H1 (cell line): ENCODE measurements at regions not wholly inside any gene's neighbourhood (a gene's known extent, or its start where the extent isn't known, plus 50 kb on each side); places are given as distances from the start of the nearest gene placed in this dataset.
"Not testable (repeated sequence)": the region's sequence is repeated elsewhere in the genome, so short reads cannot be mapped to it uniquely, and the experiment has no call there.

Experiments
- CTCF ChIA-PET: fragments of 300-600 bp; sonication (Branson Sonifier 250); formaldehyde crosslinking; loops from one replicate; lab custom pipeline; 2021; ENCODE audit not compliant: partially characterized antibody; lab: Charles Lee
- POLR2A ChIA-PET: fragments of 300-600 bp; sonication (Branson Sonifier 250); formaldehyde crosslinking; loops from one replicate; lab custom pipeline; 2021; ENCODE audit warnings: inconsistent platforms; ENCODE audit not compliant: partially characterized antibody; lab: Charles Lee
- DNase-seq, 2 experiments: peaks; one replicate each; pipeline versions ENCODE4 v3.0.0 to v3.0.0-alpha.2; 2010 to 2022; ENCODE audit warnings: low spot score in 2 of 2, low read depth in 1 of 2, mixed read lengths in 1 of 2
- FAIRE-seq: peaks from 2 replicates; lab custom pipeline; 2011; peaks lifted over from hg19 to GRCh38; lab: Jason Lieb, UNC
- H2AFZ ChIP-seq: 2 replicates; pipeline ENCODE4 v1.8.1; 2012; ENCODE audit warnings: low read length, inconsistent platforms
- H2AK5ac ChIP-seq: 2 replicates; pipeline ENCODE4 v1.6.1; 2013; ENCODE audit warnings: low read depth, low read length
- H2BK120ac ChIP-seq: replicated peaks from 2 replicates; pipeline ENCODE3; 2013; ENCODE audit warnings: low read depth, low read length, inconsistent platforms
- H2BK12ac ChIP-seq: 2 replicates; pipeline ENCODE4 v1.6.1; 2013; ENCODE audit warnings: low read depth, low read length
- H2BK15ac ChIP-seq: 2 replicates; pipeline ENCODE4 v1.6.1; 2013; ENCODE audit warnings: low read length
- H2BK20ac ChIP-seq: 2 replicates; pipeline ENCODE4 v1.6.1; 2013; ENCODE audit warnings: low read length
- H2BK5ac ChIP-seq: 2 replicates; pipeline ENCODE4 v1.6.1; 2013; ENCODE audit warnings: low read depth, low read length
- H3K14ac ChIP-seq: 2 replicates; pipeline ENCODE4 v1.6.1; 2013; ENCODE audit warnings: inconsistent platforms; ENCODE audit not compliant: insufficient read length
- H3K18ac ChIP-seq: 2 replicates; pipeline ENCODE4 v1.6.1; 2013; ENCODE audit warnings: low read length; ENCODE audit errors: extremely low read depth
- H3K23ac ChIP-seq: 2 replicates; pipeline ENCODE4 v1.6.1; 2013; ENCODE audit warnings: inconsistent platforms; ENCODE audit not compliant: insufficient read length
- H3K23me2 ChIP-seq: 2 replicates; pipeline ENCODE4 v1.6.1; 2013; ENCODE audit warnings: low read depth, low read length
- H3K27ac ChIP-seq: 2 replicates; pipeline ENCODE4 v1.6.1; 2011; ENCODE audit warnings: low read depth, low read length, inconsistent platforms
- H3K27me3 ChIP-seq, 4 experiments: replicated peaks in 1 of 4; 1 replicate in 1 of 4; 2 replicates in 3 of 4; pipeline versions ENCODE4 v1.6.1 to v1.8.1; 2011 to 2013; ENCODE audit warnings: low read length in 3 of 4, mild to moderate bottlenecking in 3 of 4, inconsistent platforms in 2 of 4, mixed read lengths in 2 of 4, moderate library complexity in 1 of 4; ENCODE audit not compliant: control insufficient read depth in 3 of 4, insufficient read depth in 3 of 4; ENCODE audit errors: extremely low read depth in 1 of 4
- H3K36me3 ChIP-seq, 4 experiments: 2 replicates each; pipeline versions ENCODE4 v1.6.1 to v1.8.1; 2011 to 2013; ENCODE audit warnings: mild to moderate bottlenecking in 4 of 4, low read length in 3 of 4, moderate library complexity in 2 of 4, control low read depth in 1 of 4, inconsistent platforms in 1 of 4; ENCODE audit not compliant: insufficient read depth in 4 of 4, control insufficient read depth in 2 of 4
- H3K4ac ChIP-seq: replicated peaks from 2 replicates; pipeline ENCODE3; 2013; ENCODE audit warnings: low read length, low read depth, mixed read lengths, inconsistent platforms; ENCODE audit not compliant: insufficient read length
- H3K4me1 ChIP-seq, 4 experiments: replicated peaks in 1 of 4; 1 replicate in 1 of 4; 2 replicates in 3 of 4; pipeline versions ENCODE4 v1.6.1 to v1.8.1; 2011 to 2013; ENCODE audit warnings: low read length in 3 of 4, inconsistent platforms in 2 of 4, mixed read lengths in 1 of 4; ENCODE audit not compliant: insufficient read depth in 4 of 4, control insufficient read depth in 3 of 4
- H3K4me2 ChIP-seq, 2 experiments: 2 replicates each; pipeline versions ENCODE4 v1.6.1 to v1.8.1; 2011 to 2013; ENCODE audit warnings: low read depth in 2 of 2, low read length in 2 of 2, control low read depth in 1 of 2, inconsistent platforms in 1 of 2, mild to moderate bottlenecking in 1 of 2; ENCODE audit not compliant: insufficient read depth in 1 of 2
- H3K4me3 ChIP-seq, 4 experiments: fragments of 200-600, 300-600 bp in 1 of 4; sonication (generic), shearing (Covaris generic), sonication (Bioruptor Twin) in 1 of 4; 2 replicates each; pipeline versions ENCODE4 v1.5.1 to v1.8.1; 2011 to 2016; ENCODE audit warnings: low read length in 4 of 4, low read depth in 3 of 4, control low read depth in 2 of 4, inconsistent platforms in 2 of 4, mild to moderate bottlenecking in 2 of 4, mixed read lengths in 1 of 4, moderate library complexity in 1 of 4; ENCODE audit not compliant: insufficient read depth in 2 of 4; ENCODE audit errors: extremely low read depth in 1 of 4
- H3K56ac ChIP-seq: replicated peaks from 2 replicates; pipeline ENCODE3; 2013; ENCODE audit warnings: low read depth, mild to moderate bottlenecking, mixed read lengths, low read length, inconsistent platforms; ENCODE audit not compliant: insufficient read length
- H3K79me1 ChIP-seq: 2 replicates; pipeline ENCODE4 v1.6.1; 2013; ENCODE audit warnings: low read depth, low read length, control low read depth
- H3K79me2 ChIP-seq, 2 experiments: 2 replicates each; pipeline versions ENCODE4 v1.6.1 to v1.8.1; 2012 to 2013; ENCODE audit warnings: low read length in 2 of 2, mild to moderate bottlenecking in 2 of 2, inconsistent platforms in 1 of 2; ENCODE audit not compliant: insufficient read depth in 2 of 2, control insufficient read depth in 1 of 2
- H3K9ac ChIP-seq, 4 experiments: replicated peaks in 1 of 4; 1 replicate in 1 of 4; 2 replicates in 3 of 4; pipeline versions ENCODE4 v1.6.1 to v1.8.1; 2011 to 2013; ENCODE audit warnings: low read depth in 3 of 4, low read length in 3 of 4, control low read depth in 2 of 4, mild to moderate bottlenecking in 2 of 4, moderate library complexity in 2 of 4, inconsistent platforms in 1 of 4; ENCODE audit errors: extremely low read depth in 1 of 4
- H3K9me3 ChIP-seq, 2 experiments: 2 replicates each; pipeline versions ENCODE4 v1.6.1 to v1.8.1; 2012 to 2013; ENCODE audit warnings: mild to moderate bottlenecking in 2 of 2, moderate library complexity in 2 of 2, control low read depth in 1 of 2, inconsistent platforms in 1 of 2, low read depth in 1 of 2, low read length in 1 of 2, mixed read lengths in 1 of 2; ENCODE audit not compliant: insufficient read depth in 2 of 2
- H4K20me1 ChIP-seq, 2 experiments: replicated peaks in 1 of 2; 2 replicates each; pipeline versions ENCODE3 to v1.8.1; 2011 to 2013; ENCODE audit warnings: inconsistent platforms in 2 of 2, low read length in 2 of 2, mild to moderate bottlenecking in 1 of 2; ENCODE audit not compliant: insufficient read depth in 2 of 2, control insufficient read depth in 1 of 2
- H4K5ac ChIP-seq: 2 replicates; pipeline ENCODE4 v1.6.1; 2013; ENCODE audit warnings: low read length, low read depth, mixed read lengths, inconsistent platforms; ENCODE audit not compliant: insufficient read length
- H4K8ac ChIP-seq: 2 replicates; pipeline ENCODE4 v1.8.0; 2013; ENCODE audit warnings: mild to moderate bottlenecking, moderate library complexity, low read length, inconsistent platforms; ENCODE audit not compliant: insufficient read depth; ENCODE audit errors: extremely low read depth
- H4K91ac ChIP-seq: replicated peaks from 2 replicates; pipeline ENCODE3; 2013; ENCODE audit warnings: low read length, mixed read lengths, inconsistent platforms; ENCODE audit not compliant: insufficient read length
- WGBS, 2 experiments: shearing (Covaris generic) in 1 of 2; methylation state at CpG; one replicate each; pipeline versions ENCODE4 v1.1.6 to v1.1.7; 2013 to 2015; ENCODE audit warnings: low lambda C conversion rate in 2 of 2, mixed read lengths in 2 of 2, inconsistent platforms in 1 of 2, low coverage in 1 of 2, missing lambda C conversion rate in 1 of 2; ENCODE audit not compliant: insufficient replicate concordance in 2 of 2, insufficient coverage in 1 of 2, insufficient read length in 1 of 2; ENCODE audit errors: extremely low coverage in 1 of 2, missing lambda C conversion rate in 1 of 2; 5-methylcytosine and 5-hydroxymethylcytosine counted together

DNA sequence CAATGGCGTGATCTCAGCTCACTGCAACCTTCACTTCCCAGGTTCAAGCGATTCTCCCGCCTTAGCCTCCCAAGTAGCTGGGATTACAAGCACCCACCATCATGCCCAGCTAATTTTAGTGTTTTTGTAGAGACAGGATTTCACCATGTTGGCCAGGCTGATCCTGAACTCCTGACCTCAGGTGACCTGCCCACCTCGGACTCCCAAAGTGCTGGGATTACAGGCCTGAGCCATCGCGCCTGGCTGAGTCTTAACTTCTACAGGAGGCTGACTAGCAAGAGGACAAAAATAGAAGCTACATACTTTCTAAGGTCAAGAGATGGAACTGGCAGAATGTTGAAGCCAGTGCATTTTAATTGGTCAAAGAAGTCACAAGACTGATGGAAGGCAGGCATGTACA, 2296.2 kb upstream of the RAG2 start:
- WGBS, 2 experiments, result 94% methylated on average over 6 of the region's 6 CpGs; no CpG with 5 or more reads in 1 of the 2 experiments
- H3K23ac ChIP-seq, H3K79me1 ChIP-seq, H2BK12ac ChIP-seq, POLR2A ChIA-PET, H3K18ac ChIP-seq, H3K79me2 ChIP-seq, H3K4me1 ChIP-seq, H3K9me3 ChIP-seq, H4K91ac ChIP-seq, H4K5ac ChIP-seq, H4K8ac ChIP-seq, H2BK5ac ChIP-seq, H3K36me3 ChIP-seq, H4K20me1 ChIP-seq, H3K23me2 ChIP-seq, H3K9ac ChIP-seq, DNase-seq, H2AK5ac ChIP-seq, H2BK120ac ChIP-seq, H2BK20ac ChIP-seq, H2BK15ac ChIP-seq, H3K4ac ChIP-seq, FAIRE-seq, H3K56ac ChIP-seq, H3K14ac ChIP-seq, H3K4me2 ChIP-seq, H3K4me3 ChIP-seq, H3K27ac ChIP-seq, H3K27me3 ChIP-seq, H2AFZ ChIP-seq: not testable (repeated sequence)
- CTCF ChIA-PET, result interaction anchor here (1.5 kb wide), 1 partner anchor 19 kb away, joined by 3 read pairs; no protein-coding TSS in a partner anchor
